ENCODE measurements at regions not wholly inside any gene's neighbourhood (a gene's known extent, or its start where the extent isn't known, plus 50 kb on each side); places are given as distances from the start of the nearest gene placed in this dataset.

DNA sequence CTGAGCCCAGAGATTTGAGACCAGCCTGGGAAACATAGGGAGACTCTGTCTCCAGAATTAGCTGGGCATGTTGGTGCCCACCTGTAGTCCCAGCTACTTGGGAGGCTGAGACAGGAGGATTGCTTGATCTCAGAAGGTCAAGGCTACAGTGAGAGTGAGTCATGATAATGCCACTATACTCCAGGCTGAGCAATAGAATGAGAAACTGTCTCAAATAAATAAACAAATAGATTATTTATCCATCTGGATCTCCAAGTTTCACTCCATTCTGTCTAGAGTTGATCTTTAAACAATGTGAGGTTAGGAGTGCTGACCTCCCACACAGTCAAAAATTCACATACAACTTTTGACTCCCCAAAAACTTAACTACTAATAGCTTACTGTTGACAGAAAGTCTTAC, 106.8 kb upstream of the PALMD start:
- no peak overlapping the region for H3K4me3 ChIP-seq (replicated peaks in 1 of 3; ENCODE audit: insufficient read depth in 1 of 3, low read depth in 2 of 3, low read length in 3 of 3)
- in situ Hi-C loops (cut with HindIII; ENCODE audit: extremely low pct_ligation_motif_present, low pct_unique_long_range_greater_than_20kb), result no loop called here
- H3K27me3 ChIP-seq (ENCODE audit: control insufficient read depth in 1 of 2, insufficient read depth in 2 of 2, low read length in 2 of 2), result no peaks in the 10 kb centered on the region
- ATAC-seq, result no peak
- no peak overlapping the region for H2AFZ ChIP-seq (ENCODE audit: low read length)
- H3K9me3 ChIP-seq (ENCODE audit: low read length), result no peaks in the 10 kb centered on the region
- TF ChIP-seq ZNF354B (CRISPR knock-in tag; IDR thresholded peaks at IDR 0.05) (no peak), ZNF20 (CRISPR knock-in tag; IDR thresholded peaks at IDR 0.05) (no peak), BHLHE40 (IDR thresholded peaks at IDR 0.05; ENCODE audit: low read length) (no peak), ZNF766 (CRISPR knock-in tag; IDR thresholded peaks at IDR 0.05; ENCODE audit: borderline replicate concordance) (no peak), ZNF230 (CRISPR knock-in tag; IDR thresholded peaks at IDR 0.05) (no peak), SP140L (CRISPR knock-in tag; IDR thresholded peaks at IDR 0.05; ENCODE audit: borderline replicate concordance) (no peak), SP4 (CRISPR knock-in tag; IDR thresholded peaks at IDR 0.05) (no peak), ZBTB7B (CRISPR knock-in tag; IDR thresholded peaks at IDR 0.05) (no peak)
- TF ChIP-seq, protein P1, sequence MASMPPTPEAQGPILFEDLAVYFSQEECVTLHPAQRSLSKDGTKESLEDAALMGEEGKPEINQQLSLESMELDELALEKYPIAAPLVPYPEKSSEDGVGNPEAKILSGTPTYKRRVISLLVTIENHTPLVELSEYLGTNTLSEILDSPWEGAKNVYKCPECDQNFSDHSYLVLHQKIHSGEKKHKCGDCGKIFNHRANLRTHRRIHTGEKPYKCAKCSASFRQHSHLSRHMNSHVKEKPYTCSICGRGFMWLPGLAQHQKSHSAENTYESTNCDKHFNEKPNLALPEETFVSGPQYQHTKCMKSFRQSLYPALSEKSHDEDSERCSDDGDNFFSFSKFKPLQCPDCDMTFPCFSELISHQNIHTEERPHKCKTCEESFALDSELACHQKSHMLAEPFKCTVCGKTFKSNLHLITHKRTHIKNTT (CRISPR knock-in tag; IDR thresholded peaks at IDR 0.05), result no peak
- TF ChIP-seq, protein P2, sequence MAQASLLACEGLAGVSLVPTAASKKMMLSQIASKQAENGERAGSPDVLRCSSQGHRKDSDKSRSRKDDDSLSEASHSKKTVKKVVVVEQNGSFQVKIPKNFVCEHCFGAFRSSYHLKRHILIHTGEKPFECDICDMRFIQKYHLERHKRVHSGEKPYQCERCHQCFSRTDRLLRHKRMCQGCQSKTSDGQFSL (CRISPR knock-in tag; IDR thresholded peaks at IDR 0.05), result no peak
- TF ChIP-seq, protein P3, sequence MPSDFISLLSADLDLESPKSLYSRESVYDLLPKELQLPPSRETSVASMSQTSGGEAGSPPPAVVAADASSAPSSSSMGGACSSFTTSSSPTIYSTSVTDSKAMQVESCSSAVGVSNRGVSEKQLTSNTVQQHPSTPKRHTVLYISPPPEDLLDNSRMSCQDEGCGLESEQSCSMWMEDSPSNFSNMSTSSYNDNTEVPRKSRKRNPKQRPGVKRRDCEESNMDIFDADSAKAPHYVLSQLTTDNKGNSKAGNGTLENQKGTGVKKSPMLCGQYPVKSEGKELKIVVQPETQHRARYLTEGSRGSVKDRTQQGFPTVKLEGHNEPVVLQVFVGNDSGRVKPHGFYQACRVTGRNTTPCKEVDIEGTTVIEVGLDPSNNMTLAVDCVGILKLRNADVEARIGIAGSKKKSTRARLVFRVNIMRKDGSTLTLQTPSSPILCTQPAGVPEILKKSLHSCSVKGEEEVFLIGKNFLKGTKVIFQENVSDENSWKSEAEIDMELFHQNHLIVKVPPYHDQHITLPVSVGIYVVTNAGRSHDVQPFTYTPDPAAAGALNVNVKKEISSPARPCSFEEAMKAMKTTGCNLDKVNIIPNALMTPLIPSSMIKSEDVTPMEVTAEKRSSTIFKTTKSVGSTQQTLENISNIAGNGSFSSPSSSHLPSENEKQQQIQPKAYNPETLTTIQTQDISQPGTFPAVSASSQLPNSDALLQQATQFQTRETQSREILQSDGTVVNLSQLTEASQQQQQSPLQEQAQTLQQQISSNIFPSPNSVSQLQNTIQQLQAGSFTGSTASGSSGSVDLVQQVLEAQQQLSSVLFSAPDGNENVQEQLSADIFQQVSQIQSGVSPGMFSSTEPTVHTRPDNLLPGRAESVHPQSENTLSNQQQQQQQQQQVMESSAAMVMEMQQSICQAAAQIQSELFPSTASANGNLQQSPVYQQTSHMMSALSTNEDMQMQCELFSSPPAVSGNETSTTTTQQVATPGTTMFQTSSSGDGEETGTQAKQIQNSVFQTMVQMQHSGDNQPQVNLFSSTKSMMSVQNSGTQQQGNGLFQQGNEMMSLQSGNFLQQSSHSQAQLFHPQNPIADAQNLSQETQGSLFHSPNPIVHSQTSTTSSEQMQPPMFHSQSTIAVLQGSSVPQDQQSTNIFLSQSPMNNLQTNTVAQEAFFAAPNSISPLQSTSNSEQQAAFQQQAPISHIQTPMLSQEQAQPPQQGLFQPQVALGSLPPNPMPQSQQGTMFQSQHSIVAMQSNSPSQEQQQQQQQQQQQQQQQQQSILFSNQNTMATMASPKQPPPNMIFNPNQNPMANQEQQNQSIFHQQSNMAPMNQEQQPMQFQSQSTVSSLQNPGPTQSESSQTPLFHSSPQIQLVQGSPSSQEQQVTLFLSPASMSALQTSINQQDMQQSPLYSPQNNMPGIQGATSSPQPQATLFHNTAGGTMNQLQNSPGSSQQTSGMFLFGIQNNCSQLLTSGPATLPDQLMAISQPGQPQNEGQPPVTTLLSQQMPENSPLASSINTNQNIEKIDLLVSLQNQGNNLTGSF (CRISPR knock-in tag; IDR thresholded peaks at IDR 0.05), result no peak
- TF ChIP-seq, protein P4, sequence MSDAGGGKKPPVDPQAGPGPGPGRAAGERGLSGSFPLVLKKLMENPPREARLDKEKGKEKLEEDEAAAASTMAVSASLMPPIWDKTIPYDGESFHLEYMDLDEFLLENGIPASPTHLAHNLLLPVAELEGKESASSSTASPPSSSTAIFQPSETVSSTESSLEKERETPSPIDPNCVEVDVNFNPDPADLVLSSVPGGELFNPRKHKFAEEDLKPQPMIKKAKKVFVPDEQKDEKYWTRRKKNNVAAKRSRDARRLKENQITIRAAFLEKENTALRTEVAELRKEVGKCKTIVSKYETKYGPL (CRISPR knock-in tag; IDR thresholded peaks at IDR 0.05), result no peak
- H3K4me1 ChIP-seq (ENCODE audit: insufficient read depth, low read length), result peaks cover 25% of the 10 kb centered on the region
- intact Hi-C loops (cut with micrococcal nuclease; ENCODE audit: unreplicated experiment), result no loop called here
- H4K20me1 ChIP-seq (ENCODE audit: insufficient read depth, low read length), result no peaks in the 10 kb centered on the region
- H3K9ac ChIP-seq (ENCODE audit: insufficient read depth, low read depth, low read length), result no peak overlapping the region
- no peak for FAIRE-seq
- H3K36me3 ChIP-seq (replicated peaks in 1 of 2; ENCODE audit: control insufficient read depth in 1 of 2, insufficient read depth in 2 of 2, low read length in 2 of 2), result no peaks in the 10 kb centered on the region
- no TSS peak for BruUV-seq (replicated peaks)
- H3K27ac ChIP-seq (ENCODE audit: extremely low read length, insufficient read depth, low read length), result no peak overlapping the region
- no peaks in the 10 kb centered on the region for H3K79me2 ChIP-seq (ENCODE audit: insufficient read depth, low read length)
- no peak overlapping the region for H3K4me2 ChIP-seq (ENCODE audit: low read depth, low read length)
- CTCF ChIA-PET (ENCODE audit: low intra/inter-chr PET ratio, low total read pairs), result no interaction called here
- DNase-seq (ENCODE audit: low spot score), result no peak
- POLR2A ChIA-PET, result no interaction called here
